GM12878 (cell line): ENCODE measurements at regions not wholly inside any gene's neighbourhood (a gene's known extent, or its start where the extent isn't known, plus 50 kb on each side); places are given as distances from the start of the nearest gene placed in this dataset.

Experiments used
- ATAC-seq: fragments of 200-7000 bp; cut with Tn5 transposase; 3 replicates; pipeline ENCODE4 v1.9.1; 2020; ENCODE audit warnings: mild to moderate bottlenecking, moderate library complexity
- BruUV-seq: library from RNA; stranded (reverse); fragments of 400-500 nt; replicated peaks from 2 replicates; lab custom pipeline; 2021; lab: Mats Ljungman, UMichigan
- CTCF ChIA-PET: fragments of 300-600 bp; sonication (Branson Sonifier 250); formaldehyde crosslinking; extraction: SDS; loops from one replicate; lab custom pipeline; 2021; ENCODE audit warnings: inconsistent platforms; lab: Yijun Ruan, JAX
- POLR2A ChIA-PET: fragments of 350-600 bp; formaldehyde crosslinking; extraction: SDS; loops from one replicate; lab custom pipeline; 2021; ENCODE audit warnings: inconsistent platforms; lab: Charles Lee
- RAD21 ChIA-PET: fragments of 300-600 bp; sonication (Branson Sonifier 250); formaldehyde crosslinking; loops from one replicate; lab custom pipeline; 2023; ENCODE audit warnings: antibody characterized with exemption; ENCODE audit not compliant: unreplicated experiment; lab: Charles Lee
- SMC1A ChIA-PET: fragments of 300-600 bp; sonication (Branson Sonifier 250); formaldehyde crosslinking; loops from one replicate; lab custom pipeline; 2023; ENCODE audit not compliant: unreplicated experiment, uncharacterized antibody; lab: Charles Lee
- DNase-seq: peaks from one replicate; pipeline ENCODE4 v3.0.0-alpha.2; 2011; ENCODE audit warnings: low read depth, low spot score
- FAIRE-seq: peaks from 3 replicates; lab custom pipeline; 2011; peaks lifted over from hg19 to GRCh38; lab: Jason Lieb, UNC
- H2AFZ ChIP-seq: 2 replicates; pipeline ENCODE4 v1.6.0; 2011; ENCODE audit warnings: low read depth, low read length, control low read depth; ENCODE audit not compliant: control insufficient read depth
- H3K27ac ChIP-seq: 2 replicates; pipeline ENCODE4 v1.5.1; 2011; ENCODE audit warnings: control low read depth; ENCODE audit not compliant: control insufficient read depth, insufficient read depth
- H3K27me3 ChIP-seq, 2 experiments: replicated peaks in 1 of 2; 2 replicates each; pipeline versions ENCODE4 v1.6.0 to v1.6.1; 2011; ENCODE audit warnings: low read length in 1 of 2; ENCODE audit not compliant: control insufficient read depth in 2 of 2, insufficient read depth in 2 of 2
- H3K36me3 ChIP-seq, 2 experiments: 2 replicates each; pipeline ENCODE4 v1.5.1; 2011; ENCODE audit warnings: low read length in 1 of 2; ENCODE audit not compliant: control insufficient read depth in 2 of 2, insufficient read depth in 2 of 2
- H3K4me1 ChIP-seq: 2 replicates; pipeline ENCODE4 v1.6.1; 2011; ENCODE audit warnings: mild to moderate bottlenecking, low read length, moderate library complexity, mixed read lengths; ENCODE audit not compliant: control insufficient read depth, insufficient read depth
- H3K4me2 ChIP-seq: 2 replicates; pipeline ENCODE4 v1.6.0; 2011; ENCODE audit warnings: control low read depth; ENCODE audit not compliant: control insufficient read depth, insufficient read depth
- H3K4me3 ChIP-seq: fragments of 200-600 bp; sonication (generic); 2 replicates; pipeline ENCODE4 v1.5.1; 2016
- H3K79me2 ChIP-seq: 2 replicates; pipeline ENCODE4 v1.6.0; 2011; ENCODE audit warnings: low read length; ENCODE audit not compliant: control insufficient read depth, insufficient read depth
- H3K9ac ChIP-seq: 2 replicates; pipeline ENCODE4 v1.8.0; 2011; ENCODE audit warnings: low read length, control low read depth, mixed read lengths; ENCODE audit not compliant: control insufficient read depth, insufficient read depth
- H3K9me3 ChIP-seq: replicated peaks from 3 replicates; pipeline ENCODE4 v1.5.1; 2011; ENCODE audit warnings: mild to moderate bottlenecking, low read length; ENCODE audit not compliant: control insufficient read depth, insufficient read depth
- H4K20me1 ChIP-seq: 2 replicates; pipeline ENCODE4 v1.6.0; 2011; ENCODE audit not compliant: control insufficient read depth, insufficient read depth
- ATF7 ChIP-seq: fragments of 450-650 bp; IDR thresholded peaks from 2 replicates; pipeline ENCODE4 v1.6.1; 2016; ENCODE audit warnings: low read depth, mild to moderate bottlenecking
- BHLHE40 ChIP-seq, 2 experiments: fragments of 450-650 bp in 1 of 2; IDR thresholded peaks; 2 replicates each; pipeline ENCODE4 v1.6.1; 2011 to 2017; ENCODE audit warnings: low read depth in 2 of 2, borderline replicate concordance in 1 of 2, improper control_type of control experiment in 1 of 2, low read length in 1 of 2, mild to moderate bottlenecking in 1 of 2
- CBFB ChIP-seq: IDR thresholded peaks from 2 replicates; pipeline ENCODE4 v1.6.1; 2016; ENCODE audit warnings: antibody characterized with exemption, low read depth
- HDGF ChIP-seq: fragments of 450-650 bp; IDR thresholded peaks from 2 replicates; pipeline ENCODE4 v1.6.1; 2016; ENCODE audit warnings: antibody characterized with exemption
- JUND ChIP-seq: IDR thresholded peaks from 2 replicates; pipeline ENCODE4 v1.6.1; 2012; ENCODE audit warnings: low read depth, mild to moderate bottlenecking, low read length, improper control_type of control experiment, moderate library complexity
- NR2C1 ChIP-seq: fragments of 450-650 bp; IDR thresholded peaks from 2 replicates; pipeline ENCODE4 v1.6.1; 2017; ENCODE audit warnings: antibody characterized with exemption, mild to moderate bottlenecking, moderate library complexity
- RELB ChIP-seq: fragments of 450-650 bp; IDR thresholded peaks from 2 replicates; pipeline ENCODE4 v1.6.1; 2017; ENCODE audit warnings: low read depth, mild to moderate bottlenecking, moderate library complexity
- SMARCA5 ChIP-seq: fragments of 450-650 bp; IDR thresholded peaks from 2 replicates; pipeline ENCODE4 v1.6.1; 2017; ENCODE audit warnings: mild to moderate bottlenecking
- TBL1XR1 ChIP-seq: IDR thresholded peaks from 2 replicates; pipeline ENCODE4 v1.6.1; 2012; ENCODE audit warnings: low read depth, low read length, improper control_type of control experiment
- WRNIP1 ChIP-seq: IDR thresholded peaks from 2 replicates; pipeline ENCODE4 v1.6.1; 2011; ENCODE audit warnings: low read depth, low read length, improper control_type of control experiment, borderline replicate concordance
- ZNF207 ChIP-seq: fragments of 450-650 bp; IDR thresholded peaks from 2 replicates; pipeline ENCODE4 v1.6.1; 2014; ENCODE audit warnings: antibody characterized with exemption, mild to moderate bottlenecking, borderline replicate concordance
- ZZZ3 ChIP-seq: IDR thresholded peaks from 2 replicates; pipeline ENCODE4 v1.6.1; 2011; ENCODE audit warnings: low read depth; ENCODE audit not compliant: control insufficient read depth, insufficient read length
- WGBS: methylation state at CpG from one replicate; pipeline ENCODE4 v1.1.6; 2016; ENCODE audit warnings: low lambda C conversion rate; ENCODE audit not compliant: insufficient replicate concordance, insufficient coverage; ENCODE audit errors: missing lambda C conversion rate; 5-methylcytosine and 5-hydroxymethylcytosine counted together
- in situ Hi-C: fragments of 300-500 bp; cut with MboI; formaldehyde crosslinking; loops from 9 replicates; pipeline ENCODE4 v1.14.3; 2018; ENCODE audit warnings: mixed read lengths
- intact Hi-C: fragments of 100-400 bp; cut with micrococcal nuclease; formaldehyde crosslinking; loops from one replicate; pipeline ENCODE4 v1.14.2; 2022; ENCODE audit not compliant: unreplicated experiment
- TF ChIP-seq, protein P1 (sequence below): fragments of 150-350 bp; IDR thresholded peaks from 2 replicates; pipeline ENCODE4 v1.6.1; 2014; ENCODE audit warnings: mild to moderate bottlenecking, low read depth, low read length

GRCh38 chr11:21775911-21776310 lies 417.0 kb upstream of the ANO5 start:
- FAIRE-seq (no peak), ATAC-seq (no peak), DNase-seq (no peak)
- no peak overlapping the region for H3K4me2 ChIP-seq
- no peaks in the 10 kb centered on the region for H3K4me1 ChIP-seq
- CTCF ChIA-PET, result no interaction called here
- H4K20me1 ChIP-seq, result no peaks in the 10 kb centered on the region
- H3K4me3 ChIP-seq, result no peak overlapping the region
- no peaks in the 10 kb centered on the region for H3K9me3 ChIP-seq
- H2AFZ ChIP-seq, result no peak overlapping the region
- no peaks in the 10 kb centered on the region for H3K79me2 ChIP-seq
- TF ChIP-seq BHLHE40 (IDR thresholded peaks at IDR 0.05; ENCODE audit: borderline replicate concordance in 1 of 2, low read depth in 2 of 2, low read length in 1 of 2) (no peak), WRNIP1 (no peak), CBFB (no peak)
- intact Hi-C loops (no loop called here), in situ Hi-C loops (no loop called here)
- H3K36me3 ChIP-seq, result no peaks in the 10 kb centered on the region
- SMC1A ChIA-PET, result no interaction called here
- H3K27ac ChIP-seq, result no peak overlapping the region
- POLR2A ChIA-PET, result no interaction called here
- H3K27me3 ChIP-seq, result no peaks in the 10 kb centered on the region
- H3K9ac ChIP-seq, result no peak overlapping the region
- no TSS peak for BruUV-seq
- RAD21 ChIA-PET, result no interaction called here

GRCh38 chr11:21783954-21784353 lies 408.9 kb upstream of the ANO5 start:
- Histone ChIP-seq H4K20me1 (no peaks in the 10 kb centered on the region), H3K4me2 (no peak overlapping the region), H3K4me1 (no peaks in the 10 kb centered on the region), H3K9me3 (no peaks in the 10 kb centered on the region), H3K36me3 (no peaks in the 10 kb centered on the region), H2AFZ (no peak overlapping the region), H3K79me2 (no peaks in the 10 kb centered on the region), H3K27me3 (no peaks in the 10 kb centered on the region), H3K9ac (no peak overlapping the region), H3K27ac (no peak overlapping the region), H3K4me3 (no peak overlapping the region)
- POLR2A ChIA-PET, result no interaction called here
- intact Hi-C loops, result no loop called here
- SMC1A ChIA-PET, result interaction anchor here (0.9 to 1.0 kb wide), 2 partner anchors 10 to 436 kb away, joined by 3 to 4 read pairs; no protein-coding TSS in a partner anchor
- no TSS peak for BruUV-seq
- ATAC-seq, result no peak
- no peak for FAIRE-seq
- RAD21 ChIA-PET, result no interaction called here
- CTCF ChIA-PET, result no interaction called here
- no peak for DNase-seq
- in situ Hi-C loops, result no loop called here
- 17% methylated on average over 4 of the region's 4 CpGs for WGBS
- TF ChIP-seq RELB, result no peak
- no peak for TF ChIP-seq ATF7
- TF ChIP-seq HDGF, result no peak
- TF ChIP-seq JUND, result no peak
- TF ChIP-seq CBFB, result no peak
- no peak for TF ChIP-seq ZZZ3
- no peak for TF ChIP-seq TBL1XR1
- TF ChIP-seq SMARCA5, result no peak
- no peak for TF ChIP-seq ZNF207
- TF ChIP-seq NR2C1, result no peak
- TF ChIP-seq, protein P1, sequence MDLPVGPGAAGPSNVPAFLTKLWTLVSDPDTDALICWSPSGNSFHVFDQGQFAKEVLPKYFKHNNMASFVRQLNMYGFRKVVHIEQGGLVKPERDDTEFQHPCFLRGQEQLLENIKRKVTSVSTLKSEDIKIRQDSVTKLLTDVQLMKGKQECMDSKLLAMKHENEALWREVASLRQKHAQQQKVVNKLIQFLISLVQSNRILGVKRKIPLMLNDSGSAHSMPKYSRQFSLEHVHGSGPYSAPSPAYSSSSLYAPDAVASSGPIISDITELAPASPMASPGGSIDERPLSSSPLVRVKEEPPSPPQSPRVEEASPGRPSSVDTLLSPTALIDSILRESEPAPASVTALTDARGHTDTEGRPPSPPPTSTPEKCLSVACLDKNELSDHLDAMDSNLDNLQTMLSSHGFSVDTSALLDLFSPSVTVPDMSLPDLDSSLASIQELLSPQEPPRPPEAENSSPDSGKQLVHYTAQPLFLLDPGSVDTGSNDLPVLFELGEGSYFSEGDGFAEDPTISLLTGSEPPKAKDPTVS, result no peak
